ENCODE measurements at regions not wholly inside any gene's neighbourhood (a gene's known extent, or its start where the extent isn't known, plus 50 kb on each side); places are given as distances from the start of the nearest gene placed in this dataset.

- no peak for TF ChIP-seq CHD7 (IDR thresholded peaks at IDR 0.05; ENCODE audit: insufficient replicate concordance, low read length)
- TF ChIP-seq RNF2 (IDR thresholded peaks at IDR 0.05; ENCODE audit: borderline replicate concordance, low read depth, low read length, missing control alignments, poor library complexity, severe bottlenecking) = no peak
- TF ChIP-seq TAF7 (optimal IDR thresholded peaks at IDR 0.05; ENCODE audit: borderline replicate concordance, low read depth, low read length) = no peak
- TF ChIP-seq NANOG (IDR thresholded peaks at IDR 0.05; ENCODE audit: insufficient read depth, low read depth, low read length, poor library complexity, severe bottlenecking) = no peak
- no peak for TF ChIP-seq EGR1 (IDR thresholded peaks at IDR 0.05; ENCODE audit: borderline replicate concordance, low read depth, low read length)
- no peak for TF ChIP-seq POU5F1 (IDR thresholded peaks at IDR 0.05; ENCODE audit: low read depth, low read length)
- TF ChIP-seq RAD21 (IDR thresholded peaks at IDR 0.05 in 1 of 2, conservative IDR thresholded peaks at IDR 0.05 in 1 of 2; ENCODE audit: low read depth in 2 of 2, low read length in 2 of 2) = no peak
- no peak for TF ChIP-seq GTF2F1 (IDR thresholded peaks at IDR 0.05; ENCODE audit: borderline replicate concordance, low read depth, low read length)
These were observed 145.6 kb downstream of the SMIM20 start (continued) for GRCh38 chr4:26059391-26060154.

Data from H1 (cell line).